SH-SY5Y (cell line): ENCODE measurements at regions not wholly inside any gene's neighbourhood (a gene's known extent, or its start where the extent isn't known, plus 50 kb on each side); places are given as distances from the start of the nearest gene placed in this dataset.

ENCODE experiments used
- GATA2 ChIP-seq: IDR thresholded peaks from 2 replicates; pipeline ENCODE4 v1.6.1; 2011; ENCODE audit warnings: mild to moderate bottlenecking, low read depth, low read length
- GATA3 ChIP-seq: IDR thresholded peaks from 2 replicates; pipeline ENCODE4 v1.6.1; 2011; ENCODE audit warnings: low read depth, mild to moderate bottlenecking, low read length, moderate library complexity

DNA sequence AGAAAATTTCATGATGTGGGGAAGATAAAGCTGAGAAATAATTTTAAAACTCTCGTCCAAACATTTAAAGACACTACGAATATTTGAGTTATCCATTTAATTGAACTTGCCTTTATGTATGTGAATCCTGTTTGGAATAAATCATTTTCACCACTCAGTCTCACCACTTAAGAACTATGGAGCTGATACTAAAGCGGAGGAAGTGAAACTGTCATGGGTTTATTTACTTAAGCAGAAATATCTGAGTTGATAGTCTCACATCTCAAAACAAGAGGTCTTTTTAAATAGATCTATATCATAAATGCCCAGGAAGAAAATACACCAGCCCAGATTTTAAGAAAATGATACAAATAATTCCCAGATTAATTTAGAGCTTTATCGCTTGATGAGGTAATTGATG is 532.4 kb downstream of the ZNF804A start:
- TF ChIP-seq GATA3 (no peak), GATA2 (no peak)

DNA sequence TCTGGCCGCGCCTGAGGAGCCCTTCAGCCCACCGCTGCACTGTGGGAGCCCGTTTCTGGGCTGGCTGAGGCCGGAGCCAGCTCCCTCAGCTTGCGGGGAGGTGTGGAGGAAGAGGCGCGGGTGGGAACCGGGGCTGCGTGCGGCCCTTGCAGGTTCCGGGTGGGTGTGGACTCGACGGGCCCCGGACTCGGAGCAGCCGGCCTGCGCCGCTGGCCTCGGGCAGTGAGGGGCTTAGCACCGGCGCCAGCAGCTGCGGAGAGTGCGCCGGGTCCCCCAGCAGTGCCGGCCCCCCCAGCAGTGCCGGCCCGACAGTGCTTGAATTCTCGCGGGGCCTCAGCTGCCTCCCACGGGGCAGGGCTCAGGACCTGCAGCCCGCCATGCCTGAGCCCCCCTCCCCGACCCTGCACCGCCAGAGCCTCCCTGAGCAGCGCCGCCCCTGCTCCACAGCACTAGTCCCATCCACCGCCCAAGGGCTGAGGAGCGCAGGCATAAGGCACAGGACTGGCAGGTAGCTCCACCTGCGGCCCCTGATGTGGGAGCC is 534.2 kb downstream of the ZNF804A start:
- TF ChIP-seq GATA3 (no peak), GATA2 (no peak)

DNA sequence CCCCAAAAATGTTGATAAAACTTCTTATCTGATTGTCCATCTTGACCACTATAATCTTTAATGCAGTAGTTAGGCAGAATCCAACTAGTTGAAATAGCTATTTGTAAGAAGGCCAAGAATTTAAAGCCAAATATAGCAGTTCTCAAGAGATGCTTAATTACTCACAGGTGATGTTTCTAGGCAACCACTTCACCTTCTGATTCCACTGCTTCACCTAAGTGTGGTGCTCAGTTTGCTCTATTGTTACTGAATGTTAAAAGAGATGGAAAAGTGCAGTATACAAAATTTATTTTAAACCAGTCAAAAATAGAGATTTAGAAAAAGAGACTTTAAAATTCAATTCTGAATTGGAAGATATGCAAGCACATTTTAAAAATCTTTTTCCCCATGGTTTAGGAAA is 539.4 kb downstream of the ZNF804A start:
- no peak for TF ChIP-seq GATA3
- TF ChIP-seq GATA2: no peak

DNA sequence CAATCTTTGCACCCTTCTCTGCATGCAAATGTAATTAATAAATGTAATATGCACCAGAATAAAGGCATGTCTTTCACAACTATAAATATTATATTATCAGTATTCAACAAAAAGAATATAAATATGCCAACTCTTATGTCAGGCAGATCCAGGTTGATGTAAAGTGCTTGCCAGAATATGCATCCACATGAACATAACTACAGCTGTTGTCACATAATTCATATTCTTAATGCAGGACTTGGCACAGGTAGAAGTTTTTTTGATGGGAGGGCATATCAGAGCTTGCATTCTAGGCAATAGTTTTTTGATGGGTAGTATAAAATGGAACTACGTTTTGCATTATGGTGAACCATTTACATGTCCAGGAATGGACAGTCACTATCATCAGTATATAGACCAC is 544.3 kb downstream of the ZNF804A start:
- TF ChIP-seq GATA3 (no peak), GATA2 (no peak)

GRCh38 chr2:185144159-185144919 is 546.0 kb downstream of the ZNF804A start:
- TF ChIP-seq GATA2: no peak
- TF ChIP-seq GATA3: no peak

DNA sequence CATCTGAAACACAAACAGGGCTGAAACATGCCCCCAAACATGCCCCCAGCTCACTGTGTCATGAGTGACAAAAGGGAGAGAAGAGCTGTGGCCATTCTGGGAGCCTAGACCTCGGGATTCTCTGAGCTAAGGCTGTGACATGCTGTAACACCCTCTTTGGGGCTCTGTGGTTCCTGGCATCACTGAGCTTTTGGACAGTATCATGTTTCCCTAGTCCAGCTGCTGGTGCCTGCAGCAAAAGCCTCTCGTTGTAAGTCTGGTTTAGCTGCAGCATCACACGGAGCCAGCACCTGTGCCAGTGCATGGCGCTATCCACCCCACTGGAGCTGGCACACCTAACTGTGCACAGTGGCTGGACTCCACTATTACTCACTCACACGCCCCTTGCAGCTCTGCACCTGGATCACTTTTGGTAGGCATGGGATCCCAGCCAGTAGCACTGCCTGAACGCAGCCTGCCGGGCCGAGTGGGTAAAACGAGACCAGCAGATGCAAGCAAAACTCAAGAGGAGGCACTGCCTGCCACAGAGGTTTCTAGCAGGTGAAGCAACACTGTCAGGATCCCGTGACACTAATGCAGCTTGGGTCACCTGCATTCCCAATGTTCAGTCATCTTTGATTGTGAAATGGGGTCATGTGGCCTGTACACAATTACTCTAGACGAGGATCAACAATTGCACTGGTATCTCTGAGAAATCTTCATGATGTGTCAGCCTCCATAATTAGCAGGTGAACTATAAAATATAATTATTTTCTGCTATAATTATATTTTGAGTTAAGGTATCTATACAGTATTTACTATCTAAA is 547.2 kb downstream of the ZNF804A start:
- TF ChIP-seq GATA3 (no peak), GATA2 (no peak)

DNA sequence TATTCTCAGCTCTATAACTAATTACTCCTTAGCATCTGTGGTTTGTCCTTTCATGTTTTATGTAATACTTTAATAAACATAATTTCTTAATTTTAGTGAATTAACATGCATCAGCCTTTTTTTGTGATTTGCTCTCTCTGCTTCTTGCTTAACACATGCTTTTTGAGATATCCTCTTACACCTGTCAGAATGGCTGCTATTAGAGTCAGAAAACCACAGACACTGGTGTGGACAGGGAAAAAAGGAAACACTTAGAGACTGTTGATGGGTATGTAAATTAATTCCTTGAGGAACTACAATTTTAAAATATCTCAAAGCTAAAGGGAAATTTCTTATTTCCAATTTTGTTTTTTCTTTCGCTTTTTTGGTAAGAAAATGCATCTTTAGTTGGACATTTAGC is 549.0 kb downstream of the ZNF804A start:
- TF ChIP-seq GATA2 (no peak), GATA3 (no peak)

DNA sequence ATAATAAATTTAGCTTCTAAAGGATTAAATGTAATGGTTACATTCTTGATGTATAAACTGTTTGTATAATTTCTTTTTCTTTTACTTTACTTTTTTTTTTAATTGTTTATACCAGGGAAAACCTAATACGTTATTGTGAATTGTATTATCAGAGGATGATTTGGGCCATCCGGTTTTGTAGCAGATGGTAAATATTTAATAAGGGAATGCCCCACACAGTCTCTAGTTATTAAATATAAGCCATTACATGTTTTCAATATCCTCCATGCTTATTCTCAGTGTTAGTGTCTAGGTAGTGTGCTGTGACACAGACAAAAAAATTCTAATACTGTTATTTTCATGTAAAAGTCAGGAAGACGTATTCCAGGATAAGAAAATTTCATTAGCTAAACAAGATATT is 553.9 kb downstream of the ZNF804A start:
- no peak for TF ChIP-seq GATA2
- TF ChIP-seq GATA3: no peak

DNA sequence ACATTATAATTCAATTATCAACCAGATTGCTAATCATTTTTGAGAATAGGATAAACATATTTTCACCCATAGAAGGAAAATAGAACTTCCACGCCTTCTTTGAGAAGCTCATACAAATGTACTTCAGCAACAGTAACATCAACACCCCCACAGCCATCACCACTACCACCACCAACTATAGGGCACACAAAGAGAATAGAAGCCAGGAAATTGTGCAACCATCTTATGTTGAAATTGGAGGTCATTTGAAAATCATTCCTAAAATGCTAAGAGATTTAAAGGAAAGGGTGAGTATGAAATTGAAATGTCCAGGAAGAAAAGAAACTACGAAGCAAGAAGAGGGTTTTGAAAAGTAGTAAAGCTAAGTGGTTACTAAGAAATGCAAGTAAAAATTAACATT is 563.4 kb downstream of the ZNF804A start:
- TF ChIP-seq GATA2 (no peak), GATA3 (no peak)

- TF ChIP-seq GATA2: no peak
These were observed 564.3 kb upstream of the FSIP2 start for GRCh38 chr2:185174353-185174752.

DNA sequence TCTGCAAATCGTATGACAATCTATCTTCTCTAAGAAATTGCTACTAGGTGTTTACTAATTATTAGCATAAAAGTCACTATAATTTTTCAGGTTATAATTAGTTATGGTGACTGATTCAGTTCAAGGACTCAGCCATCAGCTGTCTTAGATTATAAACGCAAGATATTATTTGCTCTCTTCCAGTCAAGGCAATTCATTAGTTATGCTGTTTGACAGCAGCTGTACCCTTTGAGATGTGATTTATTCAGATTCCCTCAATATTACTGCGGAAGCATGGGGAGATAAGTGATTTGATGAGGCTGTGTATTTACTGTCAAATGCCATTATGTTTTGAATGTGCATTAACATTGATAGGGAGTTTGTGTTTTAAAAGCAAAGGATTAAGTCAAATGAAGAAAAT is 558.9 kb upstream of the FSIP2 start:
- TF ChIP-seq GATA2: no peak

- no peak for TF ChIP-seq GATA2
- TF ChIP-seq GATA3: no peak
These were observed 556.7 kb upstream of the FSIP2 start for GRCh38 chr2:185181901-185182300.

DNA sequence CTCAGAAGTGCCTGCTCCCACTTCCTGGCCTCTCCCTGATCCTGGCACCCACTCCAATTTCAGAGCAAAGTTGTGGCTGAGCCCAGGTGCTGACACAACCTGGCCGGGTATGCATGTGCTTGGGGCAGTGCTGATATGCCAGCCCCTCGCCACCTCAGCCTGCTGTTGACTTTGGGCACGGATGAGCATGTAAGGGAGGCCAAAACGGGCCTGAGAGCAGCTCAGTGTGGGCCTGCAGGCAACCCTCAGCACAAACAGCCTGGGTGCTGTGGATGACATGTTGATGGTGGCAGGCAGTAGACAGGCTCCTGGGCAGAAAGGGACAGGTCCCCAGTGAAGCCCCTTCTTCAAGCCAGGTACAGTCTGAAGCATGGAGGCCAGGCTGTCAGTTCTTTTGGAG is 553.6 kb upstream of the FSIP2 start:
- TF ChIP-seq GATA2: no peak
- no peak for TF ChIP-seq GATA3

DNA sequence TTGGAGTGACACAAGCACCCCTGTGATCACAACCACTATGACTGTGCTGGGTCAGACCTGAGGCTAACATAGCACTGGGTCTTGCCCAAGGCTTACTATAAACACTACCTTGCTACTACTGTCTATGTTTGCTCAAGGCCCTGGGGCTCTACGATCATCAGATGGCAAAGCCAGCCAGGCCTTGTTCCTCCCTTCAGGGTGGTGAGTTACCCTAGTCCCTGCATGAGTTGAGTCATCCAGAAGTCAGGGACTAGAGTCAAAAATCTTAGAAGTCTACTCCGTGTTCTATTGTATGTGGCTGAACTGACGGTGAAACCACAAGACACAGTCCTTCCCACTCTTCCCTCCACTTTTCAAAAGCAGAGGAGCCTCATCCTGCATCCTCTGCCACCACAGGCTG is 551.2 kb upstream of the FSIP2 start:
- no peak for TF ChIP-seq GATA3
- no peak for TF ChIP-seq GATA2

GRCh38 chr2:185188656-185189055 is 549.9 kb upstream of the FSIP2 start:
- no peak for TF ChIP-seq GATA3
- TF ChIP-seq GATA2: no peak
